Erythroblast (primary cell): ENCODE measurements at regions not wholly inside any gene's neighbourhood (a gene's known extent, or its start where the extent isn't known, plus 50 kb on each side); places are given as distances from the start of the nearest gene placed in this dataset.

Experiments
- GATA1 ChIP-seq: IDR thresholded peaks from 2 replicates; pipeline ENCODE4 v1.6.1; 2011; ENCODE audit warnings: low read depth, mild to moderate bottlenecking, control low read depth, low read length, moderate library complexity
- POLR2A ChIP-seq: IDR thresholded peaks from 2 replicates; pipeline ENCODE4 v1.6.1; 2011; ENCODE audit warnings: mild to moderate bottlenecking, low read length

DNA sequence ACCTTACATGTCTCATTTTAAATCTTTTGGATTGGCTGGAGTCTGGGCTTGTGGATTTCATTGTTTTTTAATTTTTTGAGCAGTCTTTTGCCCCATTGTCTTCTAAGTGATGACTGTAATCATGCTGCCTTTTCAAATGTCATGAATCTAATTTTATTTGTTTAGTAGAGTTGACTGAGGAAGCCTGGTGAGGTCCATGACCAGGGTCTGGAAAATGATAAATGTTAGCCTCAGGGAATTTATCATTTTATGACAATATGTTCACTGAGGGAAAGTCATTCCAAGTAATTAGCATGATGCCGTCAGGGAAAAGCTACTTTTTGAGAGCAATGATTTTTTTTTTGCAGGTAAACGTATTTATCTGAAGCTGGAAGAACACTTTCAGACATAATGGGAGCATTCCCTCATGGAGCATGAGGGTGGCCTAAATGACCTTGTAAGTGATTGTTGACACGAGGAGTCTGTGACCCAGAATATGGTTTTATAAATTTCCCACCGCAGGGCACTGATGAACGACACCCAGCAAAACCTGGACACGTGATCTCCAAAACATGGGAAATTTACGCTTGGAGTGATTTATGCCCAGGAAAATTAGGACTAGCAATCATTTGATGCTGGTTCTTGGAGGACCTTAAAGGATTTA lies 155.3 kb upstream of the NABP1 start:
- TF ChIP-seq POLR2A (no peak), GATA1 (no peak)
